Mononuclear cell (primary cell): ENCODE measurements at regions not wholly inside any gene's neighbourhood (a gene's known extent, or its start where the extent isn't known, plus 50 kb on each side); places are given as distances from the start of the nearest gene placed in this dataset.

ENCODE experiments used
- H3K27me3 ChIP-seq: 2 replicates; pipeline ENCODE4 v1.6.0; 2011; ENCODE audit warnings: low read length, control low read depth; ENCODE audit not compliant: insufficient read depth
- H3K4me1 ChIP-seq: 2 replicates; pipeline ENCODE4 v1.5.1; 2011; ENCODE audit warnings: mild to moderate bottlenecking, low read length, control low read depth; ENCODE audit not compliant: insufficient read depth
- H3K4me3 ChIP-seq: 2 replicates; pipeline ENCODE4 v1.5.1; 2011; ENCODE audit warnings: mild to moderate bottlenecking, low read length, moderate library complexity
- H3K9me3 ChIP-seq: 2 replicates; pipeline ENCODE4 v1.5.1; 2011; ENCODE audit warnings: low read depth, mild to moderate bottlenecking, control low read depth, low read length

DNA sequence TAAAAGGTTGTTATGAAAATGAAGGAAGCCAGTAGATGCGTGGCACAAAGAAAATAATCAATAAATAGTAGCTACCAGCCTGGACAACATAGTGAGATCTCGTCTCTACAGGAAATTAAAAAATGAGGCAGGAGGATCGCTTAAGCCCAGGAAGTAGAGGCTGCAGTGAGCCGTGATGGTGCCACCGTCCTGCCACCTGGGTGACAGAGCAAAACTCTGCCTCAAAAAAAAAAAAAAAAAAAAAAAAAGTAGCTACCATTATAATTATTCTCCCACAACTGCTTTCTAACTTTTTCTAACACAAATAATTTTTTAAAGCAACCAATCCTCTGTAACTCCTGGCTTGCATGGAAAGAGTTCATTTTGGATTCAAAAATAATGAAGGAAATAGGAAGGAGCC lies 133.0 kb downstream of the NDUFA12 start:
- H3K4me1 ChIP-seq: peaks cover 11% of the 10 kb centered on the region
- no peaks in the 10 kb centered on the region for H3K9me3 ChIP-seq
- no peak overlapping the region for H3K4me3 ChIP-seq
- H3K27me3 ChIP-seq: peaks cover 48% of the 10 kb centered on the region

DNA sequence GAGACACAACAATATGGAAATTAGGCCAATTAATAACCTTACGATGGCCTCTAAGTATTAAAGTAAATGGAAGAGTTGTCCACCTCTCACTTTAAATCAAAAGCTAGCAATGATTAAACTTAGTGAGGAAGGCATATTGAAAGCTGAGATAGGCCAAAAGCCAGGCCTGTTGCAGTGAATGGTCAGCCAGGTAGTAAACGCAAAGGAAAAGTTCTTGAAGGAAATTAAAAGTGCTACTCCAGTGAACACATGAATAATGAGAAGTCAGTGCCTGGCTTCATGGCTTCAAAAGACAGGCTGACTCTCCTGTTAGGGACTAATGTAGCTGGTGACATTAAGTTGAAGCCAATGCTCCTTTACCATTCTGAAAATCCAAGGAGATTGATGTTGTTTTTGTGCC lies 135.3 kb downstream of the NDUFA12 start:
- H3K27me3 ChIP-seq: peaks cover 30% of the 10 kb centered on the region
- no peaks in the 10 kb centered on the region for H3K9me3 ChIP-seq
- no peaks in the 10 kb centered on the region for H3K4me1 ChIP-seq
- H3K4me3 ChIP-seq: no peak overlapping the region

DNA sequence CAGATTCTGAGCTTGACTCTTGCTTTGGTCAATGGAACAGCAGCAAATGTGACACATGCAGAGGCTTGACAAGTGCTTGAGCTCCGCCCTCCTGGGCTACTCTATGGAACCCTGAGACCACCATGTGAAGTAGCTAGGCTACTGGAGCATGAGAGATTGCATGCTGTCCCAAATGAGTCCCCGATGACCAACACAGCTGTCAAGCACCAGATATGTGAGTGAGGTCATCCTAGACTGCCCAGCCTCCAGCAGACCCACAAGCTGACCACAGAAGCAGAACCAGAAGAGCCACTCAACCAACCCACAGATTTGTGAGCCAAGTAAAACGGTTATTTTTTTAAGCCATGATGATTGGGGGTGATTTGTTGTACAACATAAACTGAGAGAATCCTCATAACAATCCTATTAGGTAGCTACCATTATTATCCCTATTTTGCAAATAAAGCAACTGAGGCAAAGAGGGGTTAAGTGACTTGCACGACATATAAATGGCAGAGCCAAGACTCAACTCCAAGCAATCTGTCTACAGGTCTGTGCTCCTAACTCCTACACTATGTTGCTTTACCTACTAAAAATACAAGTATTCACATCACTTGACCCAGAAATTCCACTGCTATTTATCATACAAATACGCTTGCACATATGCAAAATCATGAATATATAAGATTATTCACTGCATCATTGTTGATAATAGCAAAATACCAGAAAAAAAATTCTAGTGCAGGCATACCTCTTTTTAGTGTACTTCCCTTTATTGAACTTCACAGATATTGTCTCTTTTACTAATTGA lies 136.2 kb downstream of the NDUFA12 start:
- Histone ChIP-seq H3K27me3 (peaks cover 21% of the 10 kb centered on the region), H3K4me1 (no peaks in the 10 kb centered on the region), H3K9me3 (no peaks in the 10 kb centered on the region), H3K4me3 (no peak overlapping the region)

DNA sequence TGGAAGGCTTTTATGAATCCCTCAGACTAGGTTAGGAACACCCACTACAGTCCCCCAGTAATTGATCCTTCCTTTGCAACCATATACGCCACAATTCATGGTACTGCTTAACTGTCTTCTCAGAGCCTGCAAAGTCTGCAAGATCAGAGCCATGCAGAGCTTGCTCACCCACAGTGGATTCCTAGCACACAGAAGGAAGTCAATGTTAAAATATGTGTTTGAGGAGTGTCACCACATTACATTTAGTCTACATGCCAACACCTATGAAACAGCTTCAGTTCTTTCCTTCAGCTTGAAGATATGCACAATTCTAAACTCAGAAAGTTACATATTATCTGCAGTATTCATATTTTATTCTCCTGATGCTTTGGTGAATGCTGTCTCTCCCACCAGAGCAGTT lies 138.5 kb downstream of the NDUFA12 start:
- Histone ChIP-seq H3K9me3 (no peaks in the 10 kb centered on the region), H3K4me1 (no peaks in the 10 kb centered on the region), H3K4me3 (no peak overlapping the region), H3K27me3 (no peaks in the 10 kb centered on the region)

DNA sequence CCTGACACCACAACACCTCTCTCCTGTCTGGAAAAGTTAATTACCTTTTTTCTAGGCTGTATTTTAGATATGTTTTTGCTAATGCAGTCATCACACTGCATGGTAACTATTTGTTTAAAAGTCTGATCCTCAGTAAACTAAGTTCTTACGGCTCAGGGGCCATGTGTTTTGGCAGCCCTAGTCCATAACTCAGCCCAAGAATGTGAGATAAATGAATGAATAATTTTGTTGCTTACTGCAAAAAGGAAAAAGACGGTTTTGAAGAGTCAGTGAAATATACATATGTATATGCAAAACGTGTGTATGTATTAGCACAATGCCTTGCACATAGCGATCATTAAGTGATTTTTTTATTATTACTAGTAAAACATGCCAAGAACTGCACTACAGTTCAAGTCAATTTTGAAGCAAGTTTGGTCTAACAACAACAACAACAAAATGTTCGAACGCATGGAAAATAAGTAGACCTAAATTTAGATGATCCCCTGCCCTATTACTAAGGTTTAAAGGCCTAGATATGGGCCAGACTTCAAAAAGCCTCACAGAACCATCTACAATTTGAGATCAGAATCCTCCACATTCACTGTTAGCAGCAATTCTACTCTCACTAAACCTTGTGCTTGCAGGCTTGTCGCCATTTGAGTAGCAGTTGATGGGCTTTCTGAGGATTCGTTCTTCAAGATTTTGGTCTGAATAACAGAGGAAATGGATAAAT lies 140.0 kb downstream of the NDUFA12 start:
- peaks cover 4% of the 10 kb centered on the region for H3K27me3 ChIP-seq
- H3K9me3 ChIP-seq: no peaks in the 10 kb centered on the region
- no peak overlapping the region for H3K4me3 ChIP-seq
- H3K4me1 ChIP-seq: no peaks in the 10 kb centered on the region

DNA sequence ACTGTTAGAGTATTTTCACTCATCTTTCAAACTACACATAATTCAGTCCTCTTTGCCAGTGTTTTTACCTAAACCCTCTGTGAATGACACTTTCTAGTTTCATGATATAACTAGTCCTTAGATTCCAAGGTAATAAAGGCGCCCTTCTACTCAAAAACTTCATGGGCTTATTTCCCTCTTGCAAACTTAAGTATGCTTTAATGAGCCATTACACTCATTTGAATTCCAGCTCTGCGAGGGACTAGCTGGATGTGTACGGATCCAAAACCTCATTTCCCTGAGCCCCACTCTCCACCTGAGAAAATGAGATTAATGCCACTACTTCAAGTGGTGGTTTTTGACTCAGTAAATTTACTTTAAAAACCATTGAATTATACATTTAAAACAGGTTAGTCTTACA lies 141.1 kb downstream of the NDUFA12 start:
- Histone ChIP-seq H3K27me3 (peaks cover 4% of the 10 kb centered on the region), H3K4me1 (no peaks in the 10 kb centered on the region), H3K4me3 (no peak overlapping the region), H3K9me3 (no peaks in the 10 kb centered on the region)

DNA sequence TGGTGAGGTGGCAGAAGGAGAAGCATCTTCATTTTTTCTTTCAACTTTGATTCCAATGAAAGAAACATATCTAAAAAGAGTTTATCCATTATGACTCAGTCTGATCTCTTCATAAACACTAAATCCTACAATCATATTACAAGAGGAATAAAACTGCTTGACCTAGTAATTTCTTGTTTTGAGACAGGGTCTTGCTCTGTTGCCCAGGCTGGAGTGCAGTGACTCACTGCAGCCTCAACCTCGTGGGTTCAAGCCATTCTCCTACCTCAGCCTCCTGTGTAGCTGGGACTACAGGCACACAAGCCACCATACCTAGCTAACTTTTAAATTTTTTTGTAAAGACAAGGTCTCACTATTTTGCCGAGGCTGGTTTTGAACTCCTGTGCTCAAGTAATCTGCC lies 147.2 kb downstream of the NDUFA12 start:
- no peaks in the 10 kb centered on the region for H3K9me3 ChIP-seq
- no peak overlapping the region for H3K4me3 ChIP-seq
- H3K4me1 ChIP-seq: no peaks in the 10 kb centered on the region
- peaks cover 6% of the 10 kb centered on the region for H3K27me3 ChIP-seq

DNA sequence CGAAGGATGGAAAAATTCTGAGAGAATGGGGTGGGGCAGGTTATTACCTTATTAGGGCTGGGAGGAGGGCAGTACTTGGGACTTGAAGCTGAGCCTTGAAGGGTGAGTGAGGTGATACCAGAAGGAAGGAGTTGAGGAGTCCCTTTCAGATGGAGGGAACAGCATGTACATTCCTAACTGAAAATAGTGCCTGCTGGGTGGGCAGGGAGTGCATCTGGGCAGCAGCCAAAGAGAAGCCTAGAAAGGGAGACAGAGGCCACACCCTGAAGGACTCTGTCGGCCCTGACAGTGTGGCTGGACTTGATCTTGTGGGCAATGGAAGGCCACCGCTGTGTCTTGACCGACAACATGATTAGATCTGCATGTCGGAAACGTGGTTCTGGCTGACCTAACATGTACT lies 147.6 kb downstream of the NDUFA12 start:
- Histone ChIP-seq H3K4me3 (no peak overlapping the region), H3K9me3 (no peaks in the 10 kb centered on the region), H3K4me1 (no peaks in the 10 kb centered on the region), H3K27me3 (peaks cover 6% of the 10 kb centered on the region)

DNA sequence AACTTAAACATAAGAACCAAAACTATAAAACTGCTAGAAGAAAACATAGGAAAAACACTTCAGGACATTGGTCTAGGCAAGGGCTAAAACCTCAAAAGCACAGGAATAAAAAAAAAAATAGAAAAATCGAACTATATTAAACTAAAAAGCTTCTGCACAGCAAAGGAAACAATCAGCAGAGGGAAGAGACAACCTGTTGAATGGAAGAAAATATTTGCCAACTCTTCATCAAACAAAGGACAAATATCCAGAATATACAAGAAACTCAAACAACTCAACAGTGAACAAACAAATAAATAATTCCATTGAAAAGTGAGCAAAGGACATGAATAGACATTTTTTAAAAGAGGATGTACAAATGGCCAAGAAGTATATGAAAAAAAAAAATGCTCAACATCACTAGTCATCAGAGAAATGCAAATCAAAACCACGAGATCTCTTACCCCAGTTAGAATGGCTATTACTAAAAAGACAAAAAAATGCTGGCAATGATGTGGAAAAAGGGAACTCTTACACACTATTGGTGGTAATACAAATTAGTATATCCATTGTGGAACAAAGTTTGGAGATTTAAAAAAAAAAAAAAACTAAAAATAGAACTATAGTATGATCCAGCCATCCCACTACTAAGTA lies 152.0 kb downstream of the NDUFA12 start:
- no peak overlapping the region for H3K4me3 ChIP-seq
- H3K27me3 ChIP-seq: peaks cover 3% of the 10 kb centered on the region
- no peaks in the 10 kb centered on the region for H3K9me3 ChIP-seq
- H3K4me1 ChIP-seq: no peaks in the 10 kb centered on the region

DNA sequence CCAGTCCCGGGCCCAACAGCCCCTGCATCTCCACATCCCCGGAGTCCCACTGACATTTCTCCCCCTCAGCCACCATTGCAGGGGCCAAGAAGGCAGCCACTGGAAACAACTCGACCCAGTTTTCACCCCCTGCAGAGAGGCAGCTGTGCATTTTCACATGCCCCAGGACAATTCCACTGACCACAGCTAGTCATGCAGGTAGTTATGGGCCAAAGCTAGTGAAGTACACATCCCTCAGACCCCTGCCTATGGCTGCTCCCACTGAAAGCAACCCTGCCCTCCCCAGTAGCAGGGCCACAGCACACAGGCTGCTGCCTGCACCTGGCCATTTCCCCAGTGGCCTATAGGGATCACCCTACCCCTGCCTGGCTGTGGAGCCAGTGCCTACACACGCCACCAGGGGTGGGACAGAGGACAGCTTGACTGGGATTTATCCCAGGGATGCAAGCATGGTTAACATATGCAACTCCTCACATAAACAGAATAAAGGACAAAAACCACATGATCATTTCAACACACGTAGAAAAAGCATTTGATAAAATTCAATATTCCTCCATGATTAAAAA lies 154.0 kb downstream of the NDUFA12 start:
- H3K4me3 ChIP-seq: no peak overlapping the region
- peaks cover 3% of the 10 kb centered on the region for H3K27me3 ChIP-seq
- no peaks in the 10 kb centered on the region for H3K9me3 ChIP-seq
- no peaks in the 10 kb centered on the region for H3K4me1 ChIP-seq

DNA sequence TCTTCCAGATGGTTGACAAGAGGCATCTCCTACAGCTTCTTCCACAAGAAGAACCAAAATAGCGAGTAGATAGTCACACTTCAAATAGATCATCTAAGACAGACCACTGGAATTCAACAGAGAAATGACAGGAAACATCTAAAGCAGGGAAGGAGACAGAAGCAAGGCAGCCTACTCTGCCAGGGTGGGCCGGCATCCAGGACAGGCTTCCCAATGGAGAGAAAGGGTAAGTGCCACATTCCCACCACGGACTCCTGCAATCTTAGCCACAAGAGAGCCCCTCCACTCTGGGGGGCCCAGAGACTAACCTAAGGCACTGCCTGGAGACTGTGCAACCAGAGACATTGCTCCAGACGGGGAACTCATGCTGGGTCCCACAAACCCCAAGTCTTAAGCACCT lies 154.5 kb downstream of the NDUFA12 start:
- no peak overlapping the region for H3K4me3 ChIP-seq
- peaks cover 3% of the 10 kb centered on the region for H3K27me3 ChIP-seq
- no peaks in the 10 kb centered on the region for H3K9me3 ChIP-seq
- no peaks in the 10 kb centered on the region for H3K4me1 ChIP-seq

DNA sequence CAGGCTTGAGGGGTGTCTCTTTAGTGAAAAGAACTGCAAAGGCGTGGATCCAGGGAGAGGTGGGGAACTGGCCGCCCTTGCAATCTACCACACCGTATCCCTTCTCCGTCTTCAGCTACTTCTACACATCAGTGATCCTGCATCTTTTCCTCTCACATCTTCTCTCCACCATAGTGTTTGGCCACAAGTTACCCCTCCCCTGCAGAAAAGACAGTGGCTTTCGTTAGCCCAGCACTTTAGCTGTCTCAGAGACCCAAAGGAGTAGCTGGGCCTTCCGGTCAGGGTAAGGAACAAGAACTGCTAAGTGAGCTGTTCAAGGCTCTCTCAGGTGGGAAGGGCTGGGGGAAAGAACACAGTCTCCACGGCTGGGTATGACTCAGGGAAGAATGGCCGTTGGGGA lies 158.4 kb downstream of the NDUFA12 start:
- Histone ChIP-seq H3K9me3 (no peaks in the 10 kb centered on the region), H3K27me3 (no peaks in the 10 kb centered on the region), H3K4me3 (no peak overlapping the region), H3K4me1 (no peaks in the 10 kb centered on the region)

DNA sequence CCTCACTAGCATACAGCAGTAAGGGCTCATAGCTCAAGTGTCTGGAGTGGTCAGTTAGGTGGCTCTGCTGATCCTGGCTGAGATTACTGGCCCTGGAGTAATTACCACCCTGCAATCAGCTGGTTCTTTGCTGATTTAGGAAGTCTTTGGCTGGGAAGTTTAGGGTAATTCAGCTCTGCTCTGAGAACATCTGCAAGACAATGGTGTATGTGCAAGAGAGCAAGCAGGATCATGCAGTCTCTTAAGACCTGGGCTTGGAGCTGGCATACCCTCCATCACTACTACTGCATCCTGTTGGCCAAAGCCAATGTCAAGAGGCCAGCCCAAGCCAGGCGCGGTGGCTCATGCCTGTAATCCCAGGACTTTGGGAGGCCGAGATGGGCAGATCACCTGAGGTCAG lies 159.0 kb downstream of the NDUFA12 start:
- Histone ChIP-seq H3K4me1 (no peaks in the 10 kb centered on the region), H3K27me3 (no peaks in the 10 kb centered on the region), H3K9me3 (no peaks in the 10 kb centered on the region), H3K4me3 (no peak overlapping the region)

DNA sequence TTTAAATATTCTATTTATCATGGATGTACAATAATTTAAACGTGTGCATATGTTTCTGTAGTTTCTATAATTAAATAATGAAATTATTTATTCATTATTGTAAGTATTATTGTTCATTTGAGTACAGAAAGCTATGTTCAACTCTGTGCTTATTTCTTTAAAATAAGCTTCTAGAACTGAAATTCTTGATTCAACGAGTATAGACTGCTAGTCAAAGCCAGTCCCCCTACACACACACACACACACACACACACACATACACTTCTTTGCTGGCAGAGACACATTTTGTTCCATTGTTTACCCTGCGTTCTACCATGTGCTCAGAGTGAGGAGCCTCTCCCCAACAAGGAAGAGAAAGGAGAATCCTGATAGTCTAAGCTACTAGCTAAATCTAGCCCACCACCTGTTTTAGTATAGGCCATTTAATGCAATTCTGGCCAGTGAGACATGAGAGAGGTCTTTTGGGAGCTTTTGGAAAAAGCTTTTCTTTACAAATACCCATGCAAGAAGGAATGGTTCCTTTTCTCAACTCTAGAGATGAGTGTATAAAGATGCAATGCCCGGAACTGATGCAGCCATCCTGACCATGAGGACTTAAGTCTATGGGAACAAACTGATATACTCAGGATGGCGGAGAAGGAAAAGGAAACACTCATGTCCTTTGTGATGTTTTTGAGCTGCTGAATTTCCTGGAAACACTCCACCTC lies 161.4 kb downstream of the NDUFA12 start:
- H3K27me3 ChIP-seq: no peaks in the 10 kb centered on the region
- H3K4me1 ChIP-seq: no peaks in the 10 kb centered on the region
- no peaks in the 10 kb centered on the region for H3K9me3 ChIP-seq
- H3K4me3 ChIP-seq: no peak overlapping the region

DNA sequence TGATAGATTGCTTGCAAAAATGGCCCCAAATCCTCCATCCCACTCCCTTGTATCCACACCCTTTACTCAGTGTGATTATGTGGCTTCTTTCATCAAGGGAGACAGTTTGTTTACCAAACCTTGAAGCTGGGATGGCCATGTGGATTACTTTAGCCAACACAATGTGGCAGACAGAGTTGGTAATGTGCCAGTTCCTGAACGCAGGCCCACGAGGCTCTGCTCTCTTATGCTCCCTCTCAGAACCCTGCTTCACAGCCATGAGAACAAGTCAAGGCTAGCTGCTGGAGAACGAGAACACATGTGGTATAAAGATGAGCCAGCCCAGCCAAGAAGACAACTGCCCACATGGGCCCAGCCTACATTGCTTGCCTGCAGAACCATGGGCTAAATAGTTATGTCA lies 162.3 kb downstream of the NDUFA12 start:
- Histone ChIP-seq H3K9me3 (no peaks in the 10 kb centered on the region), H3K27me3 (no peaks in the 10 kb centered on the region)

More for the DNA sequence above, 162.3 kb downstream of the NDUFA12 start:
- Histone ChIP-seq H3K4me1 (no peaks in the 10 kb centered on the region), H3K4me3 (no peak overlapping the region)
